BLaER1 treated with 17β-estradiol and CSF1 and Interleukin-3, amounts not matched to agents 10 nM and 100 nM (cell line): ENCODE measurements at regions not wholly inside any gene's neighbourhood (a gene's known extent, or its start where the extent isn't known, plus 50 kb on each side); places are given as distances from the start of the nearest gene placed in this dataset.
A peak's percentile ranks its signal among the peaks of the same experiment; 100 is the strongest.

Experiments used
- H3K27ac ChIP-seq, 11 experiments: shearing (Covaris generic); formaldehyde crosslinking; 2 replicates each; pipeline ENCODE4 v1.8.1; 2022
- H3K27me3 ChIP-seq, 11 experiments: shearing (Covaris generic); formaldehyde crosslinking; 2 replicates each; pipeline ENCODE4 v1.8.1; 2022
- H3K36me3 ChIP-seq, 11 experiments: shearing (Covaris generic); formaldehyde crosslinking; 2 replicates each; pipeline ENCODE4 v1.8.1; 2022
- H3K4me1 ChIP-seq, 10 experiments: shearing (Covaris generic); formaldehyde crosslinking; 2 replicates each; pipeline ENCODE4 v1.8.1; 2022
- H3K4me2 ChIP-seq, 11 experiments: shearing (Covaris generic); formaldehyde crosslinking; 2 replicates each; pipeline ENCODE4 v1.8.1; 2022
- H3K4me3 ChIP-seq, 10 experiments: shearing (Covaris generic); formaldehyde crosslinking; 2 replicates each; pipeline ENCODE4 v1.8.1; 2022
- H3K9ac ChIP-seq, 11 experiments: shearing (Covaris generic); formaldehyde crosslinking; 2 replicates each; pipeline ENCODE4 v1.8.1; 2022
- H3K9me3 ChIP-seq, 11 experiments: shearing (Covaris generic); formaldehyde crosslinking; replicated peaks in 1 of 11; 2 replicates each; pipeline ENCODE4 v1.8.1; 2022
- H4K20me1 ChIP-seq, 11 experiments: shearing (Covaris generic); formaldehyde crosslinking; 2 replicates each; pipeline ENCODE4 v1.8.1; 2022
- Cebpa-rat ChIP-seq, 11 experiments: shearing (Covaris generic); IDR thresholded peaks; 2 replicates each; pipeline ENCODE4 v1.8.1; 2022

- H3K27me3 ChIP-seq = no peaks in the 10 kb centered on the region
- H3K9ac ChIP-seq = peak overlapping the region in 3 of 11 experiments; percentile 5 to 51 (median 34); a peak in 6 of 22 replicates
- H3K36me3 ChIP-seq = no peaks in the 10 kb centered on the region
- H4K20me1 ChIP-seq = 0 out of 22 replicates have a peak, but pooled peaks cover 0 to 4% (median 0%) of the 10 kb centered on the region in 11 experiments
- peak overlapping the region in 2 of 10 experiments; percentile 4 to 9; a peak in 1 of 20 replicates for H3K4me3 ChIP-seq
- peaks cover 0 to 6% (median 0%) of the 10 kb centered on the region in 11 experiments; a peak in 2 of 22 replicates for H3K9me3 ChIP-seq
- H3K4me2 ChIP-seq = peak overlapping the region; percentile 63 to 87 (median 72)
- peaks cover 14 to 25% (median 21%) of the 10 kb centered on the region in 10 experiments for H3K4me1 ChIP-seq
- H3K27ac ChIP-seq = peak overlapping the region in 9 of 11 experiments; percentile 20 to 73 (median 41); a peak in 15 of 22 replicates
- no peak for TF ChIP-seq Cebpa-rat (IDR thresholded peaks at IDR 0.05)
These were observed 55.1 kb upstream of the RGS4 start for GRCh38 chr1:163013826-163014600.

GRCh38 chr1:163006051-163006834, 62.9 kb upstream of the RGS4 start:
- no peak overlapping the region for H3K4me3 ChIP-seq
- no peaks in the 10 kb centered on the region for H3K9me3 ChIP-seq
- H3K4me2 ChIP-seq = no peak overlapping the region
- no peaks in the 10 kb centered on the region for H3K27me3 ChIP-seq
- H3K9ac ChIP-seq = no peak overlapping the region
- H3K36me3 ChIP-seq = no peaks in the 10 kb centered on the region
- no peaks in the 10 kb centered on the region for H3K4me1 ChIP-seq
- H3K27ac ChIP-seq = no peak overlapping the region
- TF ChIP-seq Cebpa-rat (IDR thresholded peaks at IDR 0.05) = no peak
- H4K20me1 ChIP-seq = no peaks in the 10 kb centered on the region

DNA sequence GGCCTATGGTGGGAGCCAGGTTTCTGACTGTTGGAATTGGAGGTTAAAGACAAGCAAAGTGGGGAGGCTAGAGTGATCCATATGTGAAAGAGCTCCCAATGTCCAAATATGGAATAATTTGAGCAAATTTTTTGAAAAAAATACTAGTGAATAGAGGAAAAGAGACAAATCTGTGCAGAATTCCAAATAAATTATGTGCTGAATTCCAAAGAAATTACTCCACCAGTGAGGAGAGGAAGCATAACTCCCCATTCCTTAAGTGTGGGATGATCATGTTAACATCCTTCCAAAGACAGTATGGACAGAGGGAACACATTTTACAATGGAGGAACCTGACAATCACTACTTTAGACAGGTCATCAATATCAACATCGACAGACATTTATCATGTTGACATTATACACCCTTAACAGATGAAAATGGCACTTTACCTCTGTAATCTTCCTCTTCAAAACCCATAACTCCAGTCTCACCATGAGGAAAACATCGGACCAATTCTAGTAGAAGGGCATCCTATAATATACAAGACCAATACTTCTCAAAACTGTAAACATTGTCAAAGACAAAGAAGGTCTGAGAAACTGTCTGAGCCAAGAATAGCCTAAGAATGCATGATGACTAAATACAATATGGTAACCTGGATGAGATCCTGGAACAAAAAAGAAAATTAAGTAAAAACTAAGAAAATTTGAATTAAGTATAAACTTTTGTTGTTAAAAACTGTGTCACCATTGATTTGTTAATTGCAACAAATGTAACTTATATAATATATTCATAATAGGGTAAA, 71.5 kb upstream of the RGS4 start:
- no peaks in the 10 kb centered on the region for H3K4me1 ChIP-seq
- H3K27ac ChIP-seq = no peak overlapping the region
- no peaks in the 10 kb centered on the region for H3K9me3 ChIP-seq
- H3K36me3 ChIP-seq = no peaks in the 10 kb centered on the region
- no peaks in the 10 kb centered on the region for H4K20me1 ChIP-seq
- no peak overlapping the region for H3K9ac ChIP-seq
- no peaks in the 10 kb centered on the region for H3K27me3 ChIP-seq
- H3K4me2 ChIP-seq = no peak overlapping the region
- H3K4me3 ChIP-seq = no peak overlapping the region
- TF ChIP-seq Cebpa-rat (IDR thresholded peaks at IDR 0.05) = no peak

GRCh38 chr1:162996261-162996660, 72.9 kb upstream of the RGS4 start:
- peak in 3 of 11 experiments; percentile 34 to 78 (median 61); a peak in 5 of 22 replicates for TF ChIP-seq Cebpa-rat (IDR thresholded peaks at IDR 0.05)
- Histone ChIP-seq H3K4me3 (no peak overlapping the region), H3K27me3 (no peaks in the 10 kb centered on the region), H3K4me1 (no peaks in the 10 kb centered on the region), H3K36me3 (no peaks in the 10 kb centered on the region), H3K9ac (no peak overlapping the region), H3K4me2 (no peak overlapping the region), H4K20me1 (no peaks in the 10 kb centered on the region), H3K9me3 (no peaks in the 10 kb centered on the region), H3K27ac (no peak overlapping the region)

GRCh38 chr1:162994921-162995320, 74.2 kb upstream of the RGS4 start:
- H3K27ac ChIP-seq = no peak overlapping the region
- no peaks in the 10 kb centered on the region for H3K36me3 ChIP-seq
- no peak for TF ChIP-seq Cebpa-rat (IDR thresholded peaks at IDR 0.05)
- no peaks in the 10 kb centered on the region for H3K9me3 ChIP-seq
- no peaks in the 10 kb centered on the region for H3K4me1 ChIP-seq
- H4K20me1 ChIP-seq = no peaks in the 10 kb centered on the region
- H3K4me2 ChIP-seq = no peak overlapping the region
- no peak overlapping the region for H3K9ac ChIP-seq
- H3K27me3 ChIP-seq = no peaks in the 10 kb centered on the region
- no peak overlapping the region for H3K4me3 ChIP-seq

DNA sequence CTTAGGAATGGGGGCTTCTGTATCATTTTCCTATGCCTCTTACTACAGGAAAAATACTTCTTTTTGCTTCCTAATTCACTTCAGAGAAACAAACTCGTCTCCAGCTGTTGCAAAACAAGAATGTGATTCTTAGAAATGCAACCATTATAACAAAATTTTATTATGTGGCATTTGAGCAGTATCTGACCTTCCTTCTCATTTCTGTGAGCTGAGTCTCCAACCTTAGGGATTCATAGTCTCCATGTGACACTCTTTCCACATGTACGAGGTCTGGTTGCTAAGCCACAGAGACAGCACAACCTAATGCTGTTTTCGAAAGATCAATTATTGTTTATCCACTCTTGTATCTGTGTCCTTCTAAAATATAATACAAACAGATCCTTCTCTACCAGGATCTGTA, 75.3 kb upstream of the RGS4 start:
- no peaks in the 10 kb centered on the region for H3K27me3 ChIP-seq
- H4K20me1 ChIP-seq = no peaks in the 10 kb centered on the region
- H3K9ac ChIP-seq = no peak overlapping the region
- H3K4me3 ChIP-seq = no peak overlapping the region
- H3K9me3 ChIP-seq = no peaks in the 10 kb centered on the region
- no peaks in the 10 kb centered on the region for H3K36me3 ChIP-seq
- no peak for TF ChIP-seq Cebpa-rat (IDR thresholded peaks at IDR 0.05)
- H3K4me1 ChIP-seq = no peaks in the 10 kb centered on the region
- no peak overlapping the region for H3K27ac ChIP-seq
- H3K4me2 ChIP-seq = no peak overlapping the region

GRCh38 chr1:162992945-162993344, 76.2 kb upstream of the RGS4 start:
- H3K9ac ChIP-seq = no peak overlapping the region
- H3K4me2 ChIP-seq = no peak overlapping the region
- no peak for TF ChIP-seq Cebpa-rat (IDR thresholded peaks at IDR 0.05)
- H3K27ac ChIP-seq = no peak overlapping the region
- H3K4me3 ChIP-seq = no peak overlapping the region
- H3K4me1 ChIP-seq = peaks cover 0 to 1% (median 0%) of the 10 kb centered on the region in 10 experiments; a peak in 1 of 20 replicates
- H3K27me3 ChIP-seq = no peaks in the 10 kb centered on the region
- no peaks in the 10 kb centered on the region for H3K36me3 ChIP-seq
- H4K20me1 ChIP-seq = no peaks in the 10 kb centered on the region
- H3K9me3 ChIP-seq = no peaks in the 10 kb centered on the region

- H3K4me3 ChIP-seq = no peak overlapping the region
- TF ChIP-seq Cebpa-rat (IDR thresholded peaks at IDR 0.05) = no peak
These were observed 77.7 kb upstream of the RGS4 start for GRCh38 chr1:162991444-162991843.

GRCh38 chr1:162990665-162991064, 78.5 kb upstream of the RGS4 start:
- Histone ChIP-seq H3K9ac (no peak overlapping the region), H3K4me3 (no peak overlapping the region), H3K4me2 (no peak overlapping the region), H3K27ac (no peak overlapping the region), H3K36me3 (no peaks in the 10 kb centered on the region), H3K9me3 (no peaks in the 10 kb centered on the region), H3K27me3 (no peaks in the 10 kb centered on the region), H4K20me1 (no peaks in the 10 kb centered on the region), H3K4me1 (peaks cover 0 to 8% (median 0%) of the 10 kb centered on the region in 10 experiments; a peak in 4 of 20 replicates)
- TF ChIP-seq Cebpa-rat (IDR thresholded peaks at IDR 0.05) = no peak

More at GRCh38 chr1:162991444-162991843, 77.7 kb upstream of the RGS4 start:
- Histone ChIP-seq H3K36me3 (no peaks in the 10 kb centered on the region), H4K20me1 (no peaks in the 10 kb centered on the region), H3K27me3 (no peaks in the 10 kb centered on the region), H3K4me1 (peaks cover 0 to 8% (median 0%) of the 10 kb centered on the region in 10 experiments; a peak in 4 of 20 replicates), H3K4me2 (no peak overlapping the region), H3K9me3 (no peaks in the 10 kb centered on the region), H3K9ac (no peak overlapping the region), H3K27ac (no peak overlapping the region)
